Erythroblast (primary cell): ENCODE measurements at regions not wholly inside any gene's neighbourhood (a gene's known extent, or its start where the extent isn't known, plus 50 kb on each side); places are given as distances from the start of the nearest gene placed in this dataset.
"Not testable (repeated sequence)": the region's sequence is repeated elsewhere in the genome, so short reads cannot be mapped to it uniquely, and the experiment has no call there.

ENCODE experiments used
- DNase-seq, 2 experiments: peaks; one replicate each; lab custom pipeline; 2025; lab: John Stamatoyannopoulos, UW
- GATA1 ChIP-seq: IDR thresholded peaks from 2 replicates; pipeline ENCODE4 v1.6.1; 2011; ENCODE audit warnings: low read depth, mild to moderate bottlenecking, control low read depth, low read length, moderate library complexity
- POLR2A ChIP-seq: IDR thresholded peaks from 2 replicates; pipeline ENCODE4 v1.6.1; 2011; ENCODE audit warnings: mild to moderate bottlenecking, low read length

DNA sequence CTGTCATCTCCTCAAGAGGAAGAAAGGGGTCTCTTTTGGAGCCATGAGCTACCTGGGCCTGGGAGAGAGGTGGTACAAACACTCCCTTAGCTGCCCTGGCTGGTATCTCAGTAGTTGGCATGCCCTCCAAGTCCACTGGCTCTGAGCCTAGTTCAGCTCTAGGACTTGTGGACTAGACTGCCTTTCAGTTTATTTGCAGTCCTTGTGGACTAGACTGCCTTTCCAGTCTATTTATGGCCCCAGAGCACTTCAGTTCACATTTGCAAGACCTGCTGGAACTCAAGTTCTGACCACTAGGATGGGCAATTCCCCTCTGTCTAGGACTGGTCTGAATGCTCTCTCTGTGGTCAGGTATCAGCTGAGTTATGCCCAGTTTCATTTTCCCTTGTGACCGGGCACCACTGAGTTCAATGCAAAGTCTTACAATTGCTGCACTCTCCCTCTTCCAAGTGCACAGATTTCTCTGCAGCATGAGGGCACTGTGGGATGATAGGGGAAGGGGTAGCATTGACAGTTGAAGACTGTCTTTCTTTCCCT, 1019.0 kb downstream of the TAF11L14 start:
- TF ChIP-seq GATA1 (no peak), POLR2A (no peak)
- no peak for DNase-seq

DNA sequence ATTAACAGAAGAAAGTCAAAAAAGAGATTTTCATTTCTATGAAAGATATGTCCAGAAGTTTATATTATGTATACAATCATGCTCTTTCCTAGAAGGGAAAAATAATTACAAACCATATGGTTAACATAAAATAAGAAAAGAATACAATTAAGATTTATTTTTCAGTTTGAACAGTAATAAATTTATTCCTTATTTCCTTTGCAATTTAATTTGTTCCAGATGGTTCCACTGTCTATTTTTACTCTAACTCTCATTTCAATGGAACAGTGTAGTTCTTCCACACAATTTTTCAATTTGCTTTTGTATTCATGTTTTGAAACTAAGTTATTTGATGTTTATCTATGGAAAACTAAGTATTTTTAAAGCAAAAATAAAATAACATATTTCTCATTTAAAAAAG, 1026.3 kb downstream of the TAF11L14 start:
- DNase-seq, result no peak
- TF ChIP-seq POLR2A (no peak), GATA1 (no peak)

DNA sequence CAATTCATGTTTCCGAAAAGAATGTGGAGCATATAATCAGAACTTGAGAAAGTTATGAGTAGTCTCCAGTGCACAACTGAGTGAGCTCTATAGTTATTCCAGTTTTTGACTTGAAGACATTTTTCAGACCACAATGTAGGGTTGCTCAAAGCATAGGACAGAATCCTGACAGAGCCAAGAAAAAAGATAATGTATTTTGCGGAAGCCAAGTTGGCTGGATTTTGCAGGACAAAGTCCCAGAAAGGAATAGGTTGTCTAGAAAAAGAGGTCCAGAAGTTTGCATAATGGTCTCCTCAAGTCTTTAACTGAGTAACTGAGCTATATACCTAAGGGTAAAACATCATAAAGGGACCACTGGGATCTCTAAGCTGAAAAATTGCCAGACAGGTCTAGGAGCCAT, 1028.0 kb downstream of the TAF11L14 start:
- TF ChIP-seq POLR2A (no peak), GATA1 (no peak)
- DNase-seq, result no peak

DNA sequence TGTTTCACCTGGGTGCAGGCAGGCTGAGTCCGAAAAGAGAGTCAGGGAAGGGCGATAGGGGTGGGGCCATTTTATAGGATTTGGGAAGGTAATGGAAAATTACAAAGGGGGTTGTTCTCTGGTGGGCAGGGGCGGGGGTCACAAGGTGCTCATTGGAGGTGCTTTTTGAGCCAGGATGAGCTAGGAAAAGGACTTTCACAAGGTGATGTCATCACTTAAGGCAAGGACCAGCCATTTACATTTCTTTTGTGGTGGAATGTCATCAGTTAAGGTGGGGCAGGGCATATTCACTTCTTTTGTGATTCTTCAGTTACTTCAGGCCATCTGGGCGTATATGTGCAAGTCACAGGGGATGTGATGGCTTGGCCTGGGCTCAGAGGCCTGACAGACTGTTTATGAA, 1040.0 kb downstream of the TAF11L14 start:
- not testable (repeated sequence) for DNase-seq

DNA sequence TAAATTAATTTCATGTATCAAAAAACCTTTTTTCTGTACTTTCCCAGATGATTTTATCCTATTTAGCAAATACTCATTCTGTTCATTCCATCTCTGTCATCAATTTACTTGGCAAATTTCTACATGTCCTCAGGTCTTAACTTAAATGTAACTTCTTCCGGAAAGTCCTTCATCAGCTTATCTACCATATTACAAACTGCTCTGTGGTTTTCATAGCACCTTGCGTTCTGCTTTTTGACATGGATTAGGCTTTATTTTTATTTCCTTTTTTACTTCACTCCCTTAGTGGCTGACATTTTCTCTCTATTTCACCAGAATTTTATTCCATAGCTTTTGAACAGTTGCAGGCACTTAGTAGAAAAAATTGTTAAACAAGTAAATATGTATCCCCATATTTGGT, 1040.8 kb downstream of the TAF11L14 start:
- TF ChIP-seq GATA1 (no peak), POLR2A (no peak)
- no peak for DNase-seq

DNA sequence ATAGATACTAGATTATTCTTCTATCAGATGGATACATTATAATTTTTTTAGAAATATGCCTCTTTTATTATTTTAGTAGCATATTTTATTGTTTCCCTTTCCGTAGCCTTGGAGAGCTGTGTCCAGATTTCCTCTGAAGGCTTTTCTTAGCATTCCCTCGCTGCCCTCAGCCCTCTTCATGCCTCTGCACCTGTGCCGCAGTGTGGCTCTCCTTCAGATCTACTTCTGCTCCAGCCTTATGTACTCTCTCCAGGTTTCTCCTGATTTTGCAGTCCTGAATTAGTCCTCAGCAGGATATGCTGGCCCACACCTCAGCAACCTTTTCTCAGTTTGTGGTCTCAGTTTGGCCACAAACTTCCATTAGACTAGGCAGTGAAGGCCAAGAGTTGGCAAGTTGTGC, 1052.0 kb downstream of the TAF11L14 start:
- DNase-seq, result no peak
- TF ChIP-seq GATA1 (no peak), POLR2A (no peak)

DNA sequence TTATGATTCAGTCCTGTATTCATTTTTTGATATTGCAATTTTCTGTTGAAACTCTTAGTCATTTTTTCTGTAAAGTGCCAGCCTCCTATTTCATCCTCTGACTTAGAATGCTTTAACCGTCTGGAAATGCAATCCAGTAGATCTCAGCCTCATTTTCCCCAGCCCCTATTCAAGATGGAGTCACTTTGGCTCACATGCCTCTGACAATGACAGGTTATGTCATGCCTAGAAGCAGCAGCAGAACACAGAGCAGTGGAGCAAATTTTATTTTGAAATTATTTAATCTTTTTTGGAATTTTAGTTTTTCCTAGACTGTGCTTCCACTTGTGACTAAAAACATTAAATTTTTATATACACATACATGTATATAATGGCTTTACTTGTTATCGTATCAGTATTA, 1053.2 kb downstream of the TAF11L14 start:
- no peak for TF ChIP-seq POLR2A
- no peak for TF ChIP-seq GATA1
- no peak for DNase-seq

DNA sequence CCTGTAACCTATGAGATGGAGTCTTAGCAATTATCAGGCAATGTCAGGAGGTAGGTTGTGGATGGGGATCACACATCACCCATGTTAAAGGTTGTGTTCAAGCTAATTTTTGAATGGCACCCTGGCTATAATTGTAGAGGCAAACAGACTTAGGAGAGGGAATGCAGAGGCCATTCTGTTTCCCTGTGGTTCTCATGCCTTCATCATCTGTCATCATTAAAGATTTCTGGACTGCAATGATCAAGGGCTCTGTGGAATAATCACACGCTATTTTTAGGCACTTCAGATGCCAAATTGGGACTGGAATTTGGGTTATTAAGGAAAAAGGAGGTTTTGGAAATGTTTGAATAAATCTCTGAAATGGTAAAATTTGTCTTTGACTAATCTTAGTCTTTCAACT, 1065.4 kb downstream of the TAF11L14 start:
- no peak for DNase-seq
- TF ChIP-seq GATA1, result no peak
- no peak for TF ChIP-seq POLR2A

DNA sequence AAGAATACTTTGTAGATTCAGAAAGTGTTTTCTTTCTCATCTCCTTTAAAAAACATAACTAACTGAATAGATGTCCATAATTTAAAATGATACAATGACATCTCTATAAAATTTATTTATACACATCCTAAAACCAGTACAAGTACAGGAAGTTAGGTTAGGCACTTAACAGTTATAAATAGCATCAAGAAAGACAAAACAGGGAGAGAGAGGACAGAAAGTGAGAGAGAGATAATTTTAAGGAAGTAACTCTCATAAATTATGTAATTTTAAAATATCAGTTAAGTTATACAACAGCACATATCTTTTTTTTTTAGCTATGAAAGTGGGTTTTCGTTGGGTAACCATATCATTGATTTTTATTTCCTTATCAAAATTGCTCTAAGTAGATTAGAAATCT, 1068.6 kb downstream of the TAF11L14 start:
- no peak for DNase-seq
- no peak for TF ChIP-seq GATA1
- TF ChIP-seq POLR2A, result no peak

DNA sequence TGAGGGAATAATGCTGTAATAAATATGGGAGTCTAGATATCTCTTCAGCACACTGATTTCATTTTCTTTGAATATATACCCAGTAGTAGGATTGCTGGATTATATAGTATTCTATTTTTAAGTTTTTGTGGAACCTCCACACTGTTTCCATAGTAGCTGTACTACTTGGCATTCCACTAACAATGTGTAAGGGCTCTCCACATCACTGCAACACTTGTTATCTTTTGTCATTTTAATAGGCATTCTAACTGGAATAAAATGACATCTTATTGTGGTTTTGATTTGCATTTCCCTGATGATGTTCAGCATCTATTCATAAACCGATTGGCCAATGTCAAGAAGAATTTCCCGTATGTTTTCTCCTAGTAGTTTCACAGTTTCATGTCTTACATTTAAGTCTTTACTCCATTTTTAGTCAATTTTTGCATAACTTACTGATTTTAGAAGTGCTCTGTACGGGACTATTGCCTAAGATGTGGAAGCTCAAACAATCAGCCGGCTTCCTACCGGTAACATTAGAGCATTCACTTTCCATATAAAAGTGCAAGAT, 1078.8 kb downstream of the TAF11L14 start:
- no peak for DNase-seq

DNA sequence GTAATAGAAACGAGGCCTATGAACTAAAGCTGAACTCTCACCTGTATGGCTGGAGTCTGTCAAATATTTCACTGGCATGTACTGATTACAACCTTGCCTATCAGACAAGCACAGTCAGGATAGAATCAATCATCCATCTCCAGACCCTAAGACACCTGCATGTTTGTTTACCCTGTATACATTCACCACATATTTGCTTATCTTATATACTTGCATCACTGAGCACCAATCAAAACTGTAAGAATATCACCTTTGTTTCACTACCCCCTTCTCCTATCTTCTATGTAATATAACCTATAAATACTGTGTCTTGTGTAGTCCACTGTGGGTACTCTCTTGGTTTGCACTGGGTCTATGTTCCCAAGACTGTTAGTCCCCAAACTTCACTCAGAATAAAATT, 1085.7 kb downstream of the TAF11L14 start:
- DNase-seq, result no peak
- TF ChIP-seq POLR2A (no peak), GATA1 (no peak)

More for the DNA sequence above, 1078.8 kb downstream of the TAF11L14 start:
- TF ChIP-seq POLR2A (no peak), GATA1 (no peak)

DNA sequence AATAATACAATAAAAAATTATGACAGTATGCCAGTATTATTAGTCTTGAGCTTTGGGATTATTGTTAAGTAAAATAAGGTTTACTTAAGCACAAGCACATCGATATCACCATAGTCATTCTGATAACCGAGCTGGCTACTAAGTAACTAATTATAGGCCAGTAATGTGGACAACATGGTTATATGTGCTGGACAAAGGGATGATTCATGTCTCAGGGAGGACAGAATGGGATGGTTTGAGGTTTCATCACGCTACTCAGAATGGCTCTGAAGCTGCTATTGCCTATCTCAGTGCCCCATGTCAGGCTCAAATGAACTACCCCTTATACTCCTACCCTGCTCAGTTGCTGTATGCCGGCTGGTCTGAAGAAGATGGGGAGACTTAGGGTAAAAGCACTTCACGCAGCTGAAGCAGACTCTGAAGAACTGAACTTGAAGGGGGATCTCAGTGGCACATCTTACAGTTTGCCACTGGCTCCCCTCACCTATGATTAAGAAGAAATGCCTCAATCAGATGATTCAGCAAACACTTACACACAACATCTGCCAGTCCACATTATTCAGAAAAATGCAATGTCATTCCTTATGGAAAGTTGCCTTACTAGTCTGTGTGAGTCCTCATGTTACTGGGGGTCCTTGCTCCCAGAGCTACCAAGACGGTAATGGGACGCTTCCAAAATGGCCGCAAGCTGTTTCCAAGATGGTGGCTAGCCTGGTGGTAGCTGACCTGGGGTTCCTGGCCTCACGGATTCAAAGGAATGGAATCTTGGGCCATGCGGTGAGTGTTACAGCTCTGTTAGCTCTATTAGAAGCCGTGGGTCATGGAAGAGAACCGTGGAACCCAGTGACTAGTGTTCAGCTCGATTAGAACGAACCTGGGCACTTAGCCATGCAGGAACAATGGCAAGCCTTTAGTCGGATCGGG, 1098.6 kb downstream of the TAF11L14 start:
- peak in 1 of 2 experiments; percentile 8 for DNase-seq
- TF ChIP-seq GATA1 (no peak), POLR2A (no peak)

DNA sequence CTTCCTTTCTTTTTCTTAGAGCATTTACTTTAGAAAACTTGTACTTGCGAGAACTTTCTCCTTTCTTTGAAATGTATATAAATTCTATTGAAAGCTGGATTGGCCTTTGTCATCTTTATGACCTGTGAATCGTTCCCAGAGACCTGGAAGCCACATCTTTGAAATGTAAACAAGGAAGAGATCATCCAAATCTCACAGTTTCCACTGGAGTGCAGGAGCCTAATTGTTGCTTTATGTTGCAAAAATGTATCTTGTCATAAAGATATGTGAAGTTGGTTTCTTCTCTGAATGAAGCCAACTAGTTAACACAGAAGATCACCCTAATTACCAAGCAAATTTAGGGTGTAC, 1101.8 kb downstream of the TAF11L14 start:
- DNase-seq, result no peak
- TF ChIP-seq POLR2A (no peak), GATA1 (no peak)

DNA sequence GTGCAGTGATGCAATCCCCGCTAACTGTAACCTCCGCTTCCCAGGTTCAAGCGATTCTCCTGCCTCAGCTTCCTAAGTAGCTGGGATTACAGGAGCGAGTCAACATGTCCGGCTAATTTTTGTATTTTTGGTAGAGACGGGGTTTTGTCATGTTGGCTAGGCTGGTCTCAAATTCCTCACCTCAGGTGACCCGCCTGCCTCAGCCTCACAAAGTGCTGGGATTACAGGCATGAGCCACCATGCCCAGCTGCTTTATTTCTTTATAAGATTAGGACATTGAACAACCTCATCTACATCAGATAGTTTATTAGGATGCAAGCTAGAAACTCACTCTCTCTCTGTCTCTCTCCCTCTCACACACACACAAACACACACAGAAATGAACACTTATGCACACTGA, 1102.5 kb downstream of the TAF11L14 start:
- not testable (repeated sequence) for DNase-seq

DNA sequence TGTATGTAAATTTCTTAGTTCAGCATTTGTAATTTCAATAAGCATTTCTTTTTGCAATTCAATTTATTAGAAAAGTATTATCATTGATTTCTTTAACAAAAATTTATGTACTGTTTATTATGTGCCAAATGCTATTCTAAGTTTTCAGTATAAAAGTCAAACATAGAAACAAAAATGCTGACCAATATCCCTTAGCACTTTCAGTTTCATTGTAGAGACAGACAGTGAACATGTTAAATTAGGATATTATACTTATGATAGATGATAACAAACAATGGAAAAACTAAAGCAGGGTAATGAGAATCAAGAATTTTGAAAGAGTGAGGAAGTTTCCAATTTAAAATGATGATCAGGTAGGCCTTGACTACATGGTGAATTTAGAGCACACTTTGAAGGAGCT, 1106.0 kb downstream of the TAF11L14 start:
- no peak for DNase-seq

More for the DNA sequence above, 1106.0 kb downstream of the TAF11L14 start:
- no peak for TF ChIP-seq POLR2A
- TF ChIP-seq GATA1, result no peak
